H1 (cell line): ENCODE measurements at regions not wholly inside any gene's neighbourhood (a gene's known extent, or its start where the extent isn't known, plus 50 kb on each side); places are given as distances from the start of the nearest gene placed in this dataset.

Experiments
- CTCF ChIA-PET: fragments of 300-600 bp; sonication (Branson Sonifier 250); formaldehyde crosslinking; loops from one replicate; lab custom pipeline; 2021; ENCODE audit not compliant: partially characterized antibody; lab: Charles Lee
- POLR2A ChIA-PET: fragments of 300-600 bp; sonication (Branson Sonifier 250); formaldehyde crosslinking; loops from one replicate; lab custom pipeline; 2021; ENCODE audit warnings: inconsistent platforms; ENCODE audit not compliant: partially characterized antibody; lab: Charles Lee
- DNase-seq, 2 experiments: peaks; one replicate each; pipeline versions ENCODE4 v3.0.0 to v3.0.0-alpha.2; 2010 to 2022; ENCODE audit warnings: low spot score in 2 of 2, low read depth in 1 of 2, mixed read lengths in 1 of 2
- FAIRE-seq: peaks from 2 replicates; lab custom pipeline; 2011; peaks lifted over from hg19 to GRCh38; lab: Jason Lieb, UNC
- H2AFZ ChIP-seq: 2 replicates; pipeline ENCODE4 v1.8.1; 2012; ENCODE audit warnings: low read length, inconsistent platforms
- H2AK5ac ChIP-seq: 2 replicates; pipeline ENCODE4 v1.6.1; 2013; ENCODE audit warnings: low read depth, low read length
- H2BK120ac ChIP-seq: replicated peaks from 2 replicates; pipeline ENCODE3; 2013; ENCODE audit warnings: low read depth, low read length, inconsistent platforms
- H2BK12ac ChIP-seq: 2 replicates; pipeline ENCODE4 v1.6.1; 2013; ENCODE audit warnings: low read depth, low read length
- H2BK15ac ChIP-seq: 2 replicates; pipeline ENCODE4 v1.6.1; 2013; ENCODE audit warnings: low read length
- H2BK20ac ChIP-seq: 2 replicates; pipeline ENCODE4 v1.6.1; 2013; ENCODE audit warnings: low read length
- H2BK5ac ChIP-seq: 2 replicates; pipeline ENCODE4 v1.6.1; 2013; ENCODE audit warnings: low read depth, low read length
- H3K14ac ChIP-seq: 2 replicates; pipeline ENCODE4 v1.6.1; 2013; ENCODE audit warnings: inconsistent platforms; ENCODE audit not compliant: insufficient read length
- H3K18ac ChIP-seq: 2 replicates; pipeline ENCODE4 v1.6.1; 2013; ENCODE audit warnings: low read length; ENCODE audit errors: extremely low read depth
- H3K23ac ChIP-seq: 2 replicates; pipeline ENCODE4 v1.6.1; 2013; ENCODE audit warnings: inconsistent platforms; ENCODE audit not compliant: insufficient read length
- H3K23me2 ChIP-seq: 2 replicates; pipeline ENCODE4 v1.6.1; 2013; ENCODE audit warnings: low read depth, low read length
- H3K27ac ChIP-seq: 2 replicates; pipeline ENCODE4 v1.6.1; 2011; ENCODE audit warnings: low read depth, low read length, inconsistent platforms
- H3K27me3 ChIP-seq, 4 experiments: replicated peaks in 1 of 4; 1 replicate in 1 of 4; 2 replicates in 3 of 4; pipeline versions ENCODE4 v1.6.1 to v1.8.1; 2011 to 2013; ENCODE audit warnings: low read length in 3 of 4, mild to moderate bottlenecking in 3 of 4, inconsistent platforms in 2 of 4, mixed read lengths in 2 of 4, moderate library complexity in 1 of 4; ENCODE audit not compliant: control insufficient read depth in 3 of 4, insufficient read depth in 3 of 4; ENCODE audit errors: extremely low read depth in 1 of 4
- H3K36me3 ChIP-seq, 4 experiments: 2 replicates each; pipeline versions ENCODE4 v1.6.1 to v1.8.1; 2011 to 2013; ENCODE audit warnings: mild to moderate bottlenecking in 4 of 4, low read length in 3 of 4, moderate library complexity in 2 of 4, control low read depth in 1 of 4, inconsistent platforms in 1 of 4; ENCODE audit not compliant: insufficient read depth in 4 of 4, control insufficient read depth in 2 of 4
- H3K4ac ChIP-seq: replicated peaks from 2 replicates; pipeline ENCODE3; 2013; ENCODE audit warnings: low read length, low read depth, mixed read lengths, inconsistent platforms; ENCODE audit not compliant: insufficient read length
- H3K4me1 ChIP-seq, 4 experiments: replicated peaks in 1 of 4; 1 replicate in 1 of 4; 2 replicates in 3 of 4; pipeline versions ENCODE4 v1.6.1 to v1.8.1; 2011 to 2013; ENCODE audit warnings: low read length in 3 of 4, inconsistent platforms in 2 of 4, mixed read lengths in 1 of 4; ENCODE audit not compliant: insufficient read depth in 4 of 4, control insufficient read depth in 3 of 4
- H3K4me2 ChIP-seq, 2 experiments: 2 replicates each; pipeline versions ENCODE4 v1.6.1 to v1.8.1; 2011 to 2013; ENCODE audit warnings: low read depth in 2 of 2, low read length in 2 of 2, control low read depth in 1 of 2, inconsistent platforms in 1 of 2, mild to moderate bottlenecking in 1 of 2; ENCODE audit not compliant: insufficient read depth in 1 of 2
- H3K4me3 ChIP-seq, 4 experiments: fragments of 200-600, 300-600 bp in 1 of 4; sonication (generic), shearing (Covaris generic), sonication (Bioruptor Twin) in 1 of 4; 2 replicates each; pipeline versions ENCODE4 v1.5.1 to v1.8.1; 2011 to 2016; ENCODE audit warnings: low read length in 4 of 4, low read depth in 3 of 4, control low read depth in 2 of 4, inconsistent platforms in 2 of 4, mild to moderate bottlenecking in 2 of 4, mixed read lengths in 1 of 4, moderate library complexity in 1 of 4; ENCODE audit not compliant: insufficient read depth in 2 of 4; ENCODE audit errors: extremely low read depth in 1 of 4
- H3K56ac ChIP-seq: replicated peaks from 2 replicates; pipeline ENCODE3; 2013; ENCODE audit warnings: low read depth, mild to moderate bottlenecking, mixed read lengths, low read length, inconsistent platforms; ENCODE audit not compliant: insufficient read length
- H3K79me1 ChIP-seq: 2 replicates; pipeline ENCODE4 v1.6.1; 2013; ENCODE audit warnings: low read depth, low read length, control low read depth
- H3K79me2 ChIP-seq, 2 experiments: 2 replicates each; pipeline versions ENCODE4 v1.6.1 to v1.8.1; 2012 to 2013; ENCODE audit warnings: low read length in 2 of 2, mild to moderate bottlenecking in 2 of 2, inconsistent platforms in 1 of 2; ENCODE audit not compliant: insufficient read depth in 2 of 2, control insufficient read depth in 1 of 2
- H3K9ac ChIP-seq, 4 experiments: replicated peaks in 1 of 4; 1 replicate in 1 of 4; 2 replicates in 3 of 4; pipeline versions ENCODE4 v1.6.1 to v1.8.1; 2011 to 2013; ENCODE audit warnings: low read depth in 3 of 4, low read length in 3 of 4, control low read depth in 2 of 4, mild to moderate bottlenecking in 2 of 4, moderate library complexity in 2 of 4, inconsistent platforms in 1 of 4; ENCODE audit errors: extremely low read depth in 1 of 4
- H3K9me3 ChIP-seq, 2 experiments: 2 replicates each; pipeline versions ENCODE4 v1.6.1 to v1.8.1; 2012 to 2013; ENCODE audit warnings: mild to moderate bottlenecking in 2 of 2, moderate library complexity in 2 of 2, control low read depth in 1 of 2, inconsistent platforms in 1 of 2, low read depth in 1 of 2, low read length in 1 of 2, mixed read lengths in 1 of 2; ENCODE audit not compliant: insufficient read depth in 2 of 2
- H4K20me1 ChIP-seq, 2 experiments: replicated peaks in 1 of 2; 2 replicates each; pipeline versions ENCODE3 to v1.8.1; 2011 to 2013; ENCODE audit warnings: inconsistent platforms in 2 of 2, low read length in 2 of 2, mild to moderate bottlenecking in 1 of 2; ENCODE audit not compliant: insufficient read depth in 2 of 2, control insufficient read depth in 1 of 2
- H4K5ac ChIP-seq: 2 replicates; pipeline ENCODE4 v1.6.1; 2013; ENCODE audit warnings: low read length, low read depth, mixed read lengths, inconsistent platforms; ENCODE audit not compliant: insufficient read length
- H4K8ac ChIP-seq: 2 replicates; pipeline ENCODE4 v1.8.0; 2013; ENCODE audit warnings: mild to moderate bottlenecking, moderate library complexity, low read length, inconsistent platforms; ENCODE audit not compliant: insufficient read depth; ENCODE audit errors: extremely low read depth
- H4K91ac ChIP-seq: replicated peaks from 2 replicates; pipeline ENCODE3; 2013; ENCODE audit warnings: low read length, mixed read lengths, inconsistent platforms; ENCODE audit not compliant: insufficient read length
- ASH2L ChIP-seq: fragments of 200-600, 300-600 bp; sonication (generic); IDR thresholded peaks from one replicate; pipeline ENCODE4 v1.7.1; 2017; ENCODE audit warnings: low read length
- ATF2 ChIP-seq: IDR thresholded peaks from 2 replicates; pipeline ENCODE4 v1.6.1; 2012; ENCODE audit warnings: low read length, inconsistent platforms
- CHD1 ChIP-seq: IDR thresholded peaks from 2 replicates; pipeline ENCODE4 v1.6.1; 2012; ENCODE audit warnings: low read depth, low read length, improper control_type of control experiment
- CTBP2 ChIP-seq: IDR thresholded peaks from 2 replicates; pipeline ENCODE4 v1.7.0; 2011; ENCODE audit warnings: borderline replicate concordance, mild to moderate bottlenecking, moderate library complexity, mixed read lengths, low read length; ENCODE audit not compliant: insufficient read depth, insufficient read length
- EZH2 ChIP-seq: fragments of 200-600 bp; sonication (generic); IDR thresholded peaks from 2 replicates; pipeline ENCODE4 v1.7.1; 2012; ENCODE audit warnings: low read depth, mild to moderate bottlenecking, moderate library complexity, low read length, inconsistent platforms; ENCODE audit not compliant: severe bottlenecking
- JUND ChIP-seq: IDR thresholded peaks from 2 replicates; pipeline ENCODE4 v1.6.1; 2011; ENCODE audit warnings: mild to moderate bottlenecking, improper control_type of control experiment, low read length
- MAFK ChIP-seq: IDR thresholded peaks from 2 replicates; pipeline ENCODE4 v1.6.1; 2012; ENCODE audit warnings: low read depth, mild to moderate bottlenecking, improper control_type of control experiment, low read length
- POLR2AphosphoS5 ChIP-seq: IDR thresholded peaks from 2 replicates; pipeline ENCODE4 v1.6.1; 2011; ENCODE audit warnings: low read depth, low read length
- RNF2 ChIP-seq: fragments of 200-900, 300-1000 bp; sonication (generic); IDR thresholded peaks from 2 replicates; pipeline ENCODE4 v1.7.1; 2016; ENCODE audit warnings: borderline replicate concordance, low read depth, mild to moderate bottlenecking, antibody characterized with exemption, low read length; ENCODE audit not compliant: poor library complexity, severe bottlenecking; ENCODE audit errors: missing control alignments
- SP1 ChIP-seq: IDR thresholded peaks from 2 replicates; pipeline ENCODE4 v1.6.1; 2011; ENCODE audit warnings: low read depth, low read length
- SP2 ChIP-seq: IDR thresholded peaks from 2 replicates; pipeline ENCODE4 v1.6.1; 2012; ENCODE audit warnings: mild to moderate bottlenecking, low read length, inconsistent platforms
- TAF1 ChIP-seq: IDR thresholded peaks from 2 replicates; pipeline ENCODE4 v1.6.1; 2011; ENCODE audit warnings: mild to moderate bottlenecking, low read depth, low read length
- YY1 ChIP-seq: IDR thresholded peaks from 2 replicates; pipeline ENCODE4 v1.6.1; 2011; ENCODE audit warnings: low read depth, mild to moderate bottlenecking, low read length
- ZNF274 ChIP-seq: IDR thresholded peaks from 2 replicates; pipeline ENCODE4 v1.7.0; 2012; ENCODE audit warnings: low read length, borderline replicate concordance; ENCODE audit errors: extremely low read depth
- WGBS, 2 experiments: shearing (Covaris generic) in 1 of 2; methylation state at CpG; one replicate each; pipeline versions ENCODE4 v1.1.6 to v1.1.7; 2013 to 2015; ENCODE audit warnings: low lambda C conversion rate in 2 of 2, mixed read lengths in 2 of 2, inconsistent platforms in 1 of 2, low coverage in 1 of 2, missing lambda C conversion rate in 1 of 2; ENCODE audit not compliant: insufficient replicate concordance in 2 of 2, insufficient coverage in 1 of 2, insufficient read length in 1 of 2; ENCODE audit errors: extremely low coverage in 1 of 2, missing lambda C conversion rate in 1 of 2; 5-methylcytosine and 5-hydroxymethylcytosine counted together

- Histone ChIP-seq H3K4me1 (no peaks in the 10 kb centered on the region), H2BK12ac (no peak overlapping the region), H3K9me3 (peaks cover 0 to 4% of the 10 kb centered on the region in 2 experiments; a peak in 1 of 4 replicates), H2BK120ac (no peak overlapping the region), H4K20me1 (no peaks in the 10 kb centered on the region), H4K8ac (no peak overlapping the region), H3K79me2 (no peaks in the 10 kb centered on the region), H2AFZ (no peak overlapping the region), H3K79me1 (no peaks in the 10 kb centered on the region), H4K91ac (no peak overlapping the region), H3K56ac (no peak overlapping the region), H2BK5ac (no peak overlapping the region), H3K23ac (no peak overlapping the region), H4K5ac (no peak overlapping the region), H3K27me3 (no peaks in the 10 kb centered on the region), H3K9ac (no peak overlapping the region), H3K4me3 (no peak overlapping the region), H2AK5ac (no peak overlapping the region), H3K23me2 (no peaks in the 10 kb centered on the region), H3K14ac (no peak overlapping the region), H3K4me2 (no peak overlapping the region), H3K36me3 (no peaks in the 10 kb centered on the region), H2BK15ac (no peak overlapping the region), H3K27ac (no peak overlapping the region), H3K18ac (no peak overlapping the region), H2BK20ac (no peak overlapping the region), H3K4ac (no peak overlapping the region)
- no peak for DNase-seq
- TF ChIP-seq ATF2 (no peak), RNF2 (no peak), SP1 (no peak), MAFK (no peak), JUND (no peak), YY1 (no peak), CTBP2 (no peak), ASH2L (no peak), EZH2 (no peak), POLR2AphosphoS5 (no peak), ZNF274 (no peak), CHD1 (no peak), TAF1 (no peak), SP2 (no peak)
- ChIA-PET POLR2A (no interaction called here), CTCF (interaction anchor here (0.5 kb wide), 1 partner anchor 842 kb away, joined by 3 read pairs; no protein-coding TSS in a partner anchor)
- FAIRE-seq, result no peak
- WGBS, 2 experiments, result 94% methylated on average over 2 of the region's 3 CpGs; no CpG with 5 or more reads in 1 of the 2 experiments
Measured at GRCh38 chr17:52709724-52710123, 551.2 kb upstream of the CA10 start.
